ENCODE measurements at regions not wholly inside any gene's neighbourhood (a gene's known extent, or its start where the extent isn't known, plus 50 kb on each side); places are given as distances from the start of the nearest gene placed in this dataset.
"Not testable (repeated sequence)": the region's sequence is repeated elsewhere in the genome, so short reads cannot be mapped to it uniquely, and the experiment has no call there.

DNA sequence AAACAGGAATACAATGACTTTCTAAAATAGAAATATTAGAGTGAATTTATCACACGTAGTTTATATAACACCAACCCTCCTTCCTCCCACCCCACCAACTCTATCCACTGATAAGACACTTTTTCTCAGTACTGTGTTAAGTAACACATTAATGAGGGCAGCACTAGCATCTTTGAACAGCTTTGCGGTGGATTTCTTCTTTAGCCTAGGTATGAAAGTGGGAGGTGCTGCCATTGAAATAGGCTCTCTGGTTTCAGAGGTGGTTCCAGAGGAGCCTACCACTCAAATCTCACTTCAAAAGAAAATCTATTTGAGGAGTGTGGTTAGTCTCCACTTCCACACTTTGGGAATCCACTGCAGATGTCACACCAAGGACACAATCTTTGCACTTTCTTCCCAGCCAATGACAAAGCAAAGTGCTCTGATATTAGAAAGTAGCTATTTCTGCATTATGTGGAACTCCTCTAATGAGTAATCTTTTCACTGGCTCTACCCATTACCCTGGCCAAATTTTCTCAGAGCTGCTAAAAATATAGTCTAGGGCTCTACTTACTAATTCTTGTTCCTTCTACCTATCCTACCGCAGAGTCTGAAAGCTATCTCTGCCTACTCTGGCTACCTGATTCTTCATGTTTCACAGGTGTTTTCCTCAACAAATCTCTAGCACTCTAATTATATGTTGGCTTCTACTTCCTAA, 1667.8 kb downstream of the MRPL39 start:
- no peak for DNase-seq

DNA sequence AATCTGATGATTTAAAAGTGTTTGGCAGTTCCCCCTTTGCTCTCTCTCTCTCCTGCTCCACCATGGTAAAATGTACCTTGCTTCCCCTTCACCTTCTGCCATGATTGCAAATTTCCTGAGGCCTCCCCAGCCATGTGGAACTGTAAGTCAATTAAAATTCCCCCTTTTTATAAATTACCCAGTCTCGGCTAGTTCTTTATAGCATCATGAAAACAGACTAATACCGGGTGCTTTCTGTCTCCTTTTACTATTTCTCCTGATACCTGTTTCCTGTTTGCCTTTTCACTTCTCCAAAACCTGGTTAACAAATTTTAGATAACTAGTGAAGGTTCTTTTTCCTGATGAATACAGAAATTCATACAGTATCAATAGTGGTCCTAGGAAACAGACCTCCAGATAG, 1670.3 kb downstream of the MRPL39 start:
- no peak for DNase-seq

DNA sequence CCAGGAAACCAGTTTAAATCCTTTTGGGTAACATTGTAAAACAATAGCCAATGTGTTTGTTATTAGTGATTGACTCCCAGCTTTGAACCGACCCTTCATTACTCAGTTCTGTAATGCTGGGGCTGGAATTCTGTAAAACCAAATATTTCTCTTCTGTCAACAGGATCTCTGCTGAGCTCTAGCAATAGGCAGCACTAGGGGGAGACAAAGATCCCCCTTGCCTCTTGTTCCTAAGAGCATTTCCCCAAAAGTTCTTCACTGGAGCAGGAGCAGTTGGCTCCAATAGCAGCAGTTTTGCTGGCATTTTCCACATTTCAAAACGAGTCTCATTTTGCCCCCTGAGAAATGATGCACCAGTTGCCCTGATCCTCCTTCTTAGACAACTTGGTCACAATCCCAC, 1671.1 kb downstream of the MRPL39 start:
- no peak for DNase-seq

DNA sequence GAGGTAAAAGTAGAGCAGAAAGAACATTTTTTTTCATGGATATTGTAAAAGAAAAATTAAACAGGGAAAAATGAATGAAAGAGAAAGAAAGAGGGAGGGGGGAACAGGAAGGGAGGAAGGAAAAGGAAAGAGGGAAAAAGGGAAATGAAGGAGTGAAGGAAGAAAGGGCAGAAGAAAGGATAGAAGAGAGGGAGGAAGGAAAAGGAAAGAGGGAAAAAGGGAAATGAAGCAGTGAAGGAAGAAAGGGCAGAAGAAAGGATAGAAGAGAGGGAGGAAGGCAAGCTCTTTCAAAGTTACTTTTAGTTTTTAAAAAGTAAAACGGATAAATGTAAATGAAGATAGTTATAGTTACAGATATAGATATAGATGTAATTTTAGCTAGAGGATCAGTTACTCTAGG, 1676.7 kb downstream of the MRPL39 start:
- no peak for DNase-seq

DNA sequence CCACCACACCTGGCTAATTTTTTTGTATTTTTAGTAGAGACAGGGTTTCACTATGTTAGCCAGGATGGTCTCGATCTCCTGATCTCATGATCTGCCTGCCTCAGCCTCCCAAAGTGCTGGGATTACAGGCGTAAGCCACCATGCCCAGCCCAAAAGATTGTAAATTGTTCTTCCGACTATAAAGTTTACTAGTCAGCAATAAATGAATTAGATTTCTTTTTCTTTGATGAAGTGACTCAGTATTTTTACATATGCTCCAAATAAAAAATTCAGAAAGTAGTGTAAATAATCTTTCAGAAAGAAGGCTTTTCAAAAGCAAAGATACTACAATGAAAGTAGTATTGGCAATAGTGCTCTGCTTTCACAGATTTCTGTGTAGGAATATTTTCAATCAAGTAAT, 1680.9 kb downstream of the MRPL39 start:
- DNase-seq: not testable (repeated sequence)

DNA sequence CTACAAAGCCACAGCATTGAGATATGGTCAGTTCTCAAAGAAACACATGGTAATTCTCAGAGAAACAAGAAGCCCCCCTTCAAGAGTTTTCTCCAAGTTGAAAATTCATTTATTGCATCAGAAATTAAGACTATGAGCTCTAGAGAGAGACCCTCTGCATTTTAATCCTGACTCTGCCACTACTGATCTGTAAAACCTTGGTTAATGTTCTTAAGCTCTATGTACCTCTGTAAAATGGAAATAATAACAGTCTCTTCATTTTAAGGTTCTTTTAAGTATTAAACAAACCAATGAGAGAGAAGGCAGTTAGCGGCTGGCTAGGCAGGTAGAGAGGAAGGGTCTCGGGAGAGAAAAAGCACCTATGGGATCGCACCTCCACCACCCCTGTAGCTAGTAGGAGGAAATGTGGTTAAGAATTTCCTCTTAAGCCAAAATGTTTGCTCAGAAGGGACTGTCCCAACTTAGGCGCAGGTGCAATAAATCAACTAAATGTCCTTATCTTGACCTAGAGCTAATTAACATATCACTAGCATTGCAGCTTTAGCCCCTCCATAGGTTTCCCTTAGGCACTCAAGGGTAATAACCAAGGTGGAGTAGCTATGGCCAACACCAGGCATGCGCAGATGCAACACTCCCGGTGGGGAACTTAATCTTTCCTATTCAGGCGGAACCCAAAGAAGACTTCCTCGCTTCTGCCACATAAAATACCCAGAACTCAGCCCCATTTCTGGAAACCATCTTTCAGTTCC, 1685.4 kb downstream of the MRPL39 start:
- DNase-seq: no peak

DNA sequence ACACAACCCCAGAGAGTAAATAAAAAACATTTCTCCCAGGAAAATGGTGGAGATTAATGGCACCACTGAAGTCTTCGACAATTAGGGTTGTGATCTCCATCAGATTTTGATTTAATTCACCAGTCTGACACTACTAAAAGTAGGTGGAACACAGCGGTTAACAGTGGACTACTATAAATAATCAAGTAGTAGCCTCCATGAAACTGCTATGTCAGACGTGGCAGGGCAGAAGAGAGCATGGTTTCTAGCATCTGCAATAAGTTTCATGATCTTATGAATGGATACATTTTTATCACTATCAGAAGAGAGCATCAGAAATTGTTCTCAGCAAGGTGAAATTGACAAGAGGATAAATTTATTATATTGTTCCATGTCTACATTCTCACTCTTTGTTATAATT, 1706.6 kb downstream of the MRPL39 start:
- DNase-seq: no peak

DNA sequence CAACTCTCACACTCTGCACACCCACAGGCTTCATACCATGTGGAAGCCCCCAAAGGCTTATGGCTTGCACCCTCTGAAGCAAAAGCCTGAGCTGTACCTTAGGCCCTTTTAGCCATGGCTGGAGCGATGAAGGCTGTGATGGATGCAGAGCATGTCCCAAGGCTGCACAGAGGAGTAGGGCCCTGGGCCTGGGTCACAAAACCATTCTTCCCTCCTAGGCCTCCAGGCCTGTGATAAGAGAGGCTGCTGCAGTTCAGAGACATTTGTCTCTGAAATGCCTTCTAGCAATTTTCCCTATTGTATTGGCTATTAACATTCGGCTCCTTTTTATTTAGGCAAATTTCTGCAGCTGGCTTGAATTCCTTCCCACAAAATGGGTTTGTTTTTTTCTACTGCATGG, 1707.7 kb downstream of the MRPL39 start:
- no peak for DNase-seq

DNA sequence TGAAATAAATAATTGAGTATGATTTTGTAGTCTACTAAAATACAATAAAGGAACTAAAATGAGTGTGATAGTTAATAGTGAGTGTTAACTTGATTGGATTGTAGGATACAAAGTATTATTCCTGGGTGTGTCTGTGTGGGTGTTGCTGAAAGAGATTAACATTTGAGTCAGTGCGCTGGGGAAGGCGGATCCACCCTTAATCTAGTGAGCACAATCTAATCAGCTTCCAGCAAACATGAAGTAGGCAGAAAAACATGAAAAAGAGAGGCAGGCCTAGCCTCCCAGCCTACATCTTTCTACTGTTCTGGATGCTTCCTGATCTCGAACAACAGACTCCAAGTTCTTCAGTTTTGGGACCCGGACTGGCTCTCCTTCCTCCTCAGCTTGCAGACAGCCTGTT, 1716.6 kb downstream of the MRPL39 start:
- DNase-seq: no peak

DNA sequence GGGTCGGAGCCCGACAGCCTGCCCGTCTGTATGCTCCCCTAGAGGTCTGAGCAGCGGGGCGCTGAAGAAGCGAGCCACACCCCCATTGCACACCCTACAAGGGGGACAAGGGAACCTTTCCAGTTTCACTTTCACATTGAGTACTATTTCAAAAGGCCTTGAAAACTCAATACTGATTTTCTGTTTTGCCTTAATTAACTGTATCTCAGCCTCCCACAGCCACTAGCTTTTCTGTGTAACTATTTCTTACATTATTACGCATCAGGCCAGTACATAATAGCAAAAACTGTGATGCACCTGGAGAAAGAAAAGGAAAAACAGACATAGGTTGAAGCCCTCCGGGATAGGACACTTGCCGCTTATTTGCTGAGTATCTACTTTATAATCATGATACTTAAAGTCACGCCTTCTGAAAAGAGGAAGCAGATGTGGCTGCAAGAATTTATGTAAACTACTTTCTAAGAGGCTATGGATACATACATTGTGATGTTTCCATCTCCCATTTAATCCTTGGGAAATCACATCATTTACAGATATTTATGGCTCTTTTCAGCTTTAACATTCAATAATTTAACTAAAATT, 1719.5 kb downstream of the MRPL39 start:
- peak; percentile 55 for DNase-seq

DNA sequence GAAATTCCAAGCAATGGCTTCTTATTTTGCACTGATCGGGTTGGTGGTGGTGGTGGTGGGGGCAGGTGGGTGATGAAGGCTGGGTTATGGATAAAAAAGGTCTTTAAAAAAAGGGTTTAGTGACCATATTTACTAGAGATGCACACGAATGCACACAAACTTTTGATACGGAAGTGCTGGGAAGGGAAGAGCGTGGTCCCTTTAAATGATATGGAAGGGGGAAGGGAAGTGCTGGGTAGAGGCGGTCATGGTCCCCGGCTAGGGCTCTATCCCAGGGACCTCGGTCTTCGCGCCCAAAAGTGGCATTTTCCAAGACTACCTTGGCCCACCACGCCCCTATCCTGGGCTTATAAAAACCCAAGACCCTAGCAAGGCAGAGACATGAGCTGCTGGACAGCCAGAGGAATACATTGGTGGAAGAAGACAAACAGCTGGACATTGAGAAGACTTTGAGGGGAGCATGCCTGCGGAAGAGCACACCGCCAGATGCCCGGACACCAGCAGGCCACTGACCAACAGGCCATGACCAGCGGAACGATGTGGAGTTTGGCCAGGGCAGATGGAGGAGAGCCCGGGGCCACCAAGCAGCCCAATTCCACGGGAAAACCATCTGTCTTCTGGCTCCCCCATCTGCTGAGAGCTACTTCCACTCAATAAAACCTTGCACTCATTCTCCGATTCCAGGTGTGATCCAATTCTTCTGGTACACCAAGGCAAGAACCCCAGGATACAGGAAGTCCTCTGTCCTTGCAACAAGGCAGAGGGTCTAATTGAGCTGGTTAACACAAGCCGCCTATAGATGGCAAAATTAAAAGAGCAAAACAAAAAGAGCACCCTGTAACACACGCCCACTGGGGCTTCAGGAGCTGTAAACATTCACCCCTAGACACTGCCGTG, 1720.2 kb downstream of the MRPL39 start:
- DNase-seq: no peak

DNA sequence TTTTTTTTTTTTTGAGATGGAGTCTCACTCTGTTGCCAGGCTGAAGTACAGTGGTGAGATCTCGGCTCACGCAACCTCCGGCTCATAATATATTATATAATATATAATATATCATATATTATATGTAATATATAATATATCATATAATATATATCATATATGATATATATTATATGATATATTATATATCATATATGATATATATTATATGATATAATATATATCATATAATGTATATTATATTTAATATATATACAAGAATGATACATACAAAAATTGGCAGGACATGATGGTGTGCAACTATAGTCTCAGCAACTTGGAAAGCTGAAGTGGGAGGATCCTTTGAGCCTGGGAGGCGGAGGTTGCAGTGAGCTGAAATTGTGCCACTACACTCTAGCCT, 1725.5 kb downstream of the MRPL39 start:
- DNase-seq: no peak

DNA sequence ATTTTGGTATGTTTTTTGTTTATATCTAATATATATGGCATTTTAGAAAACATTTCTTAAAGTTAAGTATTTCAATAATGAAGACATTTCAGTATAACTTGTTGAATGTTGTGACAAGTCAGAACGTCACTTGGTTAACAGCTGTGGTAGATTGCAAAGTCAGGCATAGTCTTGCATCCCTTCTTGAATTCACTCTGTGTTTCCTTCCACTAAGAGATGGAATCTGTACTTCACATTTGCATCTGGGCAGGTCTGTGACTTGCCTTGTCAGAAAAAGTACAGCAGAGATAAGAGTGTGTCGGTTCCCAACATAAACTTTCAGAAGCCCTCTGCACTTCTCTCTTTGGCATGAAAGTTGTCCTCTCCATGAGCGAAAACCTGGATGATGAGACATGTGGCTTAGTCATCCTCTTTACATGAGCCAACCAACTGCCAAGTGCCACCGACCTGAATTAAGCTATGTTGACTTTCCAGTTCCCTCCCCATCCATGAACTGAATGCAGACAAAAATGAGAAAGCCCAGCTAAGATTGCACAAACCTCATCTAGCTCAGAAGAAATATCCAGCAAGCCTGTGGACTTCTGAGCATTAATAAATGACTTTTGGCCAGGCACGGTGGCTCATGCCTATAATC, 1730.2 kb downstream of the MRPL39 start:
- DNase-seq: no peak

DNA sequence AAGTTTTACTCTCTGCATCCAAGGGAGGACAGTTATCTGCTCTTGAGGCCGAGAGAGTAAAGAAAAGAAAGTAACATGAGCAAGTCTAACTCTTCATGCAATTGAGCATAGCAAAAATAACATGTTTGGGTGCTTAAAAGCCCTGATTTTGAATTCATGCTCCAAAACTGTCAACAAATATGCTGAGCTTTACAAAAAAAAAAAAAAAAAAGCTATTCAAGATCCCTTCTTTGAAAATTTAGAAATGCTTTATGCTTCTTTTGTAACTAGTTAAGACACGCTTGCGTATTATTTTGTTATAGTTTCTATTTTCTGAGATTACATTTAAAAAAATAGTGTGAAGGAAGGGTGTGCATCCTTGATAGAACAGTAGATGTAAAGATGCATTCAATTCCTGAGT, 1733.0 kb downstream of the MRPL39 start:
- no peak for DNase-seq

DNA sequence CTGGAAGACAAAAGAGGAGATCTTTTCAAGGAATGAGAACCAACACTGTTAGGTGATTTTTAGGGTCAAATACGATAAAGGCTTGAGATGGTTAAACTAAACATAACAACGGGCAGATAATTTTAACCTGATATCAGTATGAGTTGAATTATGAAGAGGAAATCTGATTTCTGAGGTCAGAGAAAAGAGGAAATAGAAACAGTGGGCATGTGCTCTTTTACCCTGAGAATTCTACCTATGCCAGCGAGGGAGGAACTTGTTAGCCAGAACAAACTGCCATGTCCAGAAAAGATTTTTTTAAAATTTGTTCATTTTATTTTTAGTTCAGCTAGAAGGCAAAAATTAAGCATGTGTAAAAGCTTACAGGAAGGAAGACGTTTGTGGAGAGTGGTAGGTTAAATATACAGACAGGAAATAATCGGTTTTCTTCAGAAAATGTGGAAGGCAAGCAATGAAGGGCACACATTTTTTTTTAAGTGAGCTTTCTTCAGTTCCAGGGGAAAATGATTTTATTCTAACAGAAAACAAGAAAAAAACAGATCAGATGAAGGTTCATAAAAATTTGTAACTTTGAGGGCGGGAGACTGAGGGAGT, 1745.3 kb downstream of the MRPL39 start:
- DNase-seq: no peak

DNA sequence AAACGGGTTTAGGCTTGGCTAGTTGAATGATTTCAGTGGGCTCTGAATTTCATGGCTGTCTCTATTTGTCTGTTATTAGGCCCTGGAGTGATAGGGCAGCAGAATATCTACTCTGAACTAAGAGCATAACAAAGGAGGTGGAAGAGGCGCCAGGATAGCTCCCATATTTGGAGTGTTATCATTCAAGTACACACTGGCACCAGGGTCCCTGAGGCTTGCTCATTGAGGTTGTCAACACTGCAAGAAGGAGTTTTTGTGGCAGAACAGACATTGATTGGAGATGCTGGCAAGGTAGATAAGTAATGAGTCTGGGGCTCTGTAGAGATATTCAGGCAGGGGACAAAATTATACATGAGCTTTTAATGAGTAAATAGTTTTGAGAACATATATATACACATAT, 1748.4 kb downstream of the MRPL39 start:
- DNase-seq: no peak

DNA sequence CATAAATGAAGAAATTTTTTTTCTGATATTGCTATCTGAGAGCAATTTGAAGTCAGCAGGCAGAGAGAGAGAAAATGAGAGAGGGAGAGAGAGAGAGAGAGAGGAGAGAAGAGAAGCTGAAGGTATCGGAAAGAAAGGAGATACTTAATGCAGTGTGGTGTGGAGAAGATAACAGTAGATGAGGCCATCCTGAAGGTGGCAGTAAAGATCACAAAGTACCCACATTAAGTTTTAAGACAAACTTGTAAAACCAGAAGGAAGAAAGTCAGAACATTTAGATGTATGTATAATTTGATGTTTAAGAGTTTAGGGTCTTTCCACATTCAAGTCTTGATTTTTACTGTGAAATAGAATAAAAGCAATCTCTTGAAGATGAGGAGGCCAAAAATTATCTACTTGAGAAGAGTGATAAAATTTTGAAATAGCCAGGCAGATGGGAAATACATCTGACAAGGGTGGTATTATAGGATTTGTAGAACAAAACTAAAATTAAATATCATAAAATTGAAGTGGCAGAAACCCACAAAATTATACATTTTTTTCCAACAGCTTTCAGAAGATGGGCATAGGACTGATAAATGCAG, 1753.4 kb downstream of the MRPL39 start:
- DNase-seq: peak; percentile 44

DNA sequence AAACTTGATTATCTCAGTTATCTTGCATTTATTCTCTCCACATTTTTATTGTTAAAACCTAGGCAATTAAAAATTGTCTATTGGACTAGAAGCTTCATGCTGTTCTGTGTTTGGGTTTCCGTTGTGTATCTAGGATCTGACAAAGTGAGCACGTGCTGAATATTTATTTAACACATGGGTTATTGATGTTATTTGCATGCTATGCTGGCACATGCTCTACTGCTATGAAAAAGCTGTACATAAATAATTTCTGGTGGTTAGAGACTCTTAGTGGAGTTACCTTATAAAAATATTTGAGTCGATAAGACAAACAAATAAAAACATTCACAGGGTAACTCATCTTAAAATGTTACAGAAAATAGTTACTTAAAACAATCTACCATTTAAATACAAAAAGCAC, 1769.7 kb downstream of the MRPL39 start:
- no peak for DNase-seq

DNA sequence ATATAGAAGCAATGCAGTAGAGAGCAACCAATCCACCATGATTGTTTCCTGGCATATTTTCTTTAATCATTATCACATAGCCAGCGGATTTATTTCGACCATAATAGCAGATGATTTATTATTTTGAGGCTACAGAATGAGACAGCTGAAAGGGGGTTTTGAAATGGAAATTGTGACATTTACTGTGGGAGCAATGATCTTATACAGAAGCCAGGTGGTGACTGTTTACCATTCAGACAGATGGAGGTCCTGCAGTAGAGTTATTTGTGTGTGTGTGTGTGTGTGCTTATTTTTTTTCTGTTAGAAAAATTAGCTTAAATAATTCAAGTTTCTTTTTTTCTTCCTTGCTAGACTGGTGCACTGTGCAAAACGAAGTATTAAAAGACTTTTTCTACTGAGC, 1784.5 kb downstream of the MRPL39 start:
- no peak for DNase-seq

DNA sequence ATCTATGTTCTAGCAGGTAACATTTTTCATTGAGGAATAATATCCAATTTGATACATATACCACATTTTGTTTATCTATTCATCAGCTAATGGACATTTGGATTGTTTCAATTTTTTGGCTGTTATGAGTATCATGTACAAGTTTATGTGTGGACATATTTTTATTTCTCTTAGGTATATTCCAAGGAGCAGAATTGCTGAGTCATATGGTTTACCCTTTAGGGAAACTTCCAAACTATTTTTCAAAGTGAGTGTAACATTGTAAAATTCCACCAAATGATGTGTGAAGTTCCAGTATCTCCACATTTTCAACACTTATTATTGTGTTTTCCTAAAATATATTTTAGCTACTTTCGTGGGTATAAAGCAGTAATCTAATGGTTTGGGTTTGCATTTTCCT, 1789.9 kb downstream of the MRPL39 start:
- no peak for DNase-seq

DNA sequence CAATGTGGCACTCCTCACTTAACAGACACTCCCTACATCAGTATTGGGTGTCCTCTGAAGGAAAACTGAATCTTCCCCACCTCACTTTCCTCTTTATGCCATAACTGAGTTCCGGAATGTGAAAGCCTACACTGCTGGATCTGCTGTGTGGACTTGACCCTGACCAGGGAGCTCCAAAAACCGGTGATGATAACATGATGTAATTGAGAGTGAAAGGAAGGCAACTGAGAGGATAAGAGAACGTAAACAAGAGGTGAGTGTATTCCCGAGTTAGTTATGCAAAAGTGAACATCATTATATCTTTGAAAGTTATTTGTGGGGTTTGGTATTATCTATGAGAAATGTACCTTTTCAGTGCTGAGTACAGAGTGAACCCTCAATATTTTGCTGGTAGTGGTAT, 1794.8 kb downstream of the MRPL39 start:
- DNase-seq: no peak

DNA sequence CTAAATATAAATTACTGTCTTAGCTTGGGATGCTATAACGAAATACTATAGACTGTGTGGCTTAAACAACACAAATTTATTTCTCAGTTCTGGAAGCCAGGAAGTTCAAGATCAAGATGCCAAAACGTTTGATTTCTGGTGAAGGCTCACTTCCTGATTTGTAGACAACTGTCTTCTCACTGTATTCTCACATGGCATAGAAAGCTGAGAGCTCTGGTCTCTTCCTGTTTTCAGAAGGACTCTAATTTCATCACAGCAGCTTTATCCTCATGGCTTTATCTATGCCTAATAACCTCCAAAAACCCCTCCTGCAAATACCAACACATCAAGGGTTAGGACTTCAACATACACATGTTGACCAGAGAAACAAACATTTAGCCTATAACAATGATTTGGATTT, 1795.5 kb downstream of the MRPL39 start:
- no peak for DNase-seq

Data from CD4-positive, alpha-beta T cell treated with Interleukin-12 subunit alpha and Interleukin-12 subunit beta, for 1 hour (primary cell).